ENCODE measurements at regions not wholly inside any gene's neighbourhood (a gene's known extent, or its start where the extent isn't known, plus 50 kb on each side); places are given as distances from the start of the nearest gene placed in this dataset.

DNA sequence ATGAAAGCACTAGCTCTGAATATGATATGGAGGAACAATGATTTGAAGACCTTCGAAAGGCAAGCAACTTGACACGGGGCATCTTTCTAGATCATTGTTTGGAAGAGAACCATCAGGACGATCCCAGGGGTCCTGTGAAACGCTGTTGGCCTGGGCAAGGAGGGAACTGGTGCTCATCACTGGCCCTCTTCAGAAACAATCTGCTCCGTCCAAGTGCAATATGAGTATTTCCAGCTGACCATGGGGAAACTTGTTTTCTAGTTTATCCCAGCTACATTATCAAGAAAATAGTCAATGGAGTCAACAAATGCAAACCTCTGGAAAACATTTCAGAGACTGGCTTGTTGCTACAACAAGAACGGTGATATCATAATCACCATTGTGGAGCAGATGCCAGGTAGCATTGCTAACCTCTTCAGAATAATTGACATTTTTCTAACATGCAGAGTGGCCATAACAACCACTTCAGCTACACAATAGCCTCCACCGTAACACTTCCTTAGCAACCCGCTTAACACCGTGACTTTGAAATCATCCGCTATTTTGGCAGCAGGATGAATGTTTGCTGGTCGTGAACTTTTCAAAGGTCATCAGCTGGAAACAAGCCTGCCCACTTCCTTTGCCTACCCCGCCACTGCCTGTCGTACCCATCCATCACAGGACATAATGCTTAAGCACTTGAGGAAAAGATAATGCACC, 112.0 kb upstream of the PDE10A start:
- TF ChIP-seq, protein P1, sequence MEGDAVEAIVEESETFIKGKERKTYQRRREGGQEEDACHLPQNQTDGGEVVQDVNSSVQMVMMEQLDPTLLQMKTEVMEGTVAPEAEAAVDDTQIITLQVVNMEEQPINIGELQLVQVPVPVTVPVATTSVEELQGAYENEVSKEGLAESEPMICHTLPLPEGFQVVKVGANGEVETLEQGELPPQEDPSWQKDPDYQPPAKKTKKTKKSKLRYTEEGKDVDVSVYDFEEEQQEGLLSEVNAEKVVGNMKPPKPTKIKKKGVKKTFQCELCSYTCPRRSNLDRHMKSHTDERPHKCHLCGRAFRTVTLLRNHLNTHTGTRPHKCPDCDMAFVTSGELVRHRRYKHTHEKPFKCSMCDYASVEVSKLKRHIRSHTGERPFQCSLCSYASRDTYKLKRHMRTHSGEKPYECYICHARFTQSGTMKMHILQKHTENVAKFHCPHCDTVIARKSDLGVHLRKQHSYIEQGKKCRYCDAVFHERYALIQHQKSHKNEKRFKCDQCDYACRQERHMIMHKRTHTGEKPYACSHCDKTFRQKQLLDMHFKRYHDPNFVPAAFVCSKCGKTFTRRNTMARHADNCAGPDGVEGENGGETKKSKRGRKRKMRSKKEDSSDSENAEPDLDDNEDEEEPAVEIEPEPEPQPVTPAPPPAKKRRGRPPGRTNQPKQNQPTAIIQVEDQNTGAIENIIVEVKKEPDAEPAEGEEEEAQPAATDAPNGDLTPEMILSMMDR (IDR thresholded peaks at IDR 0.05; ENCODE audit: control extremely low read depth, extremely low read depth): no peak
- H3K9ac ChIP-seq (ENCODE audit: insufficient read depth in 1 of 2, low read length in 2 of 2): no peak overlapping the region
- H3K27me3 ChIP-seq (ENCODE audit: control insufficient read depth in 3 of 3, insufficient read depth in 3 of 3, low read length in 2 of 3): peaks cover 0 to 11% (median 4%) of the 10 kb centered on the region in 3 donors
- 13 to 18% methylated on average over 13 of the region's 13 CpGs for WGBS, 2 donors
- no peak overlapping the region for H3K4me3 ChIP-seq
- DNase-seq (peak; percentile 67 to 89 (median 84)), ATAC-seq (ENCODE audit: insufficient read depth, low FRiP score) (peak; percentile 88)
- peak overlapping the region; percentile 72 to 79 for H3K27ac ChIP-seq (ENCODE audit: low read depth in 1 of 2, low read length in 1 of 2)
- H3K9me3 ChIP-seq (ENCODE audit: control insufficient read depth in 4 of 4, insufficient read depth in 3 of 4, low read length in 3 of 4): no peaks in the 10 kb centered on the region
- peaks cover 0 to 8% (median 6%) of the 10 kb centered on the region in 5 donors for H3K4me1 ChIP-seq (ENCODE audit: control insufficient read depth in 5 of 5, insufficient read depth in 5 of 5, low read length in 5 of 5)
- no peaks in the 10 kb centered on the region for H3K36me3 ChIP-seq (ENCODE audit: control insufficient read depth in 4 of 4, insufficient read depth in 4 of 4, low read length in 4 of 4)

DNA sequence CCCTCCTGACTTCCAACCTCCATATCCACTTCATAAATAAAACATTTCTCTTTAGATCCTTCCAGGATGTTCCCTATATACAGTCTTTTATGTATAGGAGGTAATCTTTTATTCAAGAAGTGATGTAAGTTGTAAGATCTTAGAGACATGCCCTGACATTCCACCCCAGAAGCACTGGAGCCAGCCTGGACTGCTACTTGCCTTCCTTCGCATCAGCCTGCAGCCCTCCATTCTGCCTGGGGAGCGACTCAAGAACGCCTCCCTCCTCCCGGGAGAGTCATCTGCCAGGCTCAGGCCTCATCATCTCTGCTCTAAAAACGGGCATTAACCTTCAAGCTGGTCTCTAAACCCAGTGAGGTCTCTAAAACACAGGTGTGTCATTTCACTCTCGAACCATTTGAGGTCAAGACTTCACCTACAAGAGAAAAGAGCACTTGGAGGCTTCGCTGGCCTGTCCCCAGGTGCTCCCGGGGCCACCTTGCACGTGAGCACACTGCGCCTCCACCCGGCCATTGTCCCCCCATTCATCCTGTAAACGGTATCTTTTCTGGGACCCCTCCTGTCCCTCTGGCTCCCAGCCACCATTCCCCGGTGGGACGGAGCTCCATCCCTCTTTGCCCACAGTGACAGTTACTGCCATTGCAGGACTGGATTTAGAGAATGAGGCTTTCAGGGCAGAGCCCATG, 107.5 kb upstream of the PDE10A start:
- Histone ChIP-seq H3K9ac (ENCODE audit: insufficient read depth in 1 of 2, low read length in 2 of 2) (no peak overlapping the region), H3K36me3 (ENCODE audit: control insufficient read depth in 4 of 4, insufficient read depth in 4 of 4, low read length in 4 of 4) (no peaks in the 10 kb centered on the region), H3K27ac (ENCODE audit: low read depth in 1 of 2, low read length in 1 of 2) (no peak overlapping the region), H3K4me1 (ENCODE audit: control insufficient read depth in 5 of 5, insufficient read depth in 5 of 5, low read length in 5 of 5) (peaks cover 0 to 21% (median 3%) of the 10 kb centered on the region in 5 donors), H3K4me3 (no peak overlapping the region), H3K9me3 (ENCODE audit: control insufficient read depth in 4 of 4, insufficient read depth in 3 of 4, low read length in 3 of 4) (no peaks in the 10 kb centered on the region), H3K27me3 (ENCODE audit: control insufficient read depth in 3 of 3, insufficient read depth in 3 of 3, low read length in 2 of 3) (peaks cover 0 to 3% (median 0%) of the 10 kb centered on the region in 3 donors)
- WGBS, 2 donors: 88% methylated on average over 14 of the region's 14 CpGs
- TF ChIP-seq, protein P1 (IDR thresholded peaks at IDR 0.05; ENCODE audit: control extremely low read depth, extremely low read depth): no peak
- ATAC-seq (ENCODE audit: insufficient read depth, low FRiP score) (no peak), DNase-seq (no peak)

DNA sequence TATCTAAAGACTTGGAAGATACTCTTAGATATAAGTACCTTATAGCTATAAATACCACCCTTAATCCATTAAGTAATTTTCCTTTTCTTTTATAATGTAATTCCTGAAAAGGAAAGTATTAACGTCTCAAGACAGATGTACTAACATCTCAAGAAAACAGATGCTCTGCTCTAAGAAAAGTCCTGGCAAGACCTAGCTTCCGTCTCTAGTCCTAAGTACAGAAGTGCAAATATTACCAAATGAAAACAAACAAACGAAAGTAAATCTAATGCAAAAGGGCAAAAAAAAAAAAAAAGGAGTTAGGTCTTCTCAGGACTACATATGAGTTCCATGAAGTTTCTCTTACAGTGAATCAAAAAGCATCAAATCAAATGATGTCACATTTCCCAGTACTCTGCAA, 106.8 kb upstream of the PDE10A start:
- H3K27ac ChIP-seq (ENCODE audit: low read depth in 1 of 2, low read length in 1 of 2): no peak overlapping the region
- TF ChIP-seq, protein P1 (IDR thresholded peaks at IDR 0.05; ENCODE audit: control extremely low read depth, extremely low read depth): no peak

More for the DNA sequence above, 106.8 kb upstream of the PDE10A start:
- ATAC-seq (ENCODE audit: insufficient read depth, low FRiP score) (no peak), DNase-seq (peak in 2 of 3 donors; percentile 25 to 34)
- Histone ChIP-seq H3K27me3 (ENCODE audit: control insufficient read depth in 3 of 3, insufficient read depth in 3 of 3, low read length in 2 of 3) (no peaks in the 10 kb centered on the region), H3K9me3 (ENCODE audit: control insufficient read depth in 4 of 4, insufficient read depth in 3 of 4, low read length in 3 of 4) (no peaks in the 10 kb centered on the region), H3K9ac (ENCODE audit: insufficient read depth in 1 of 2, low read length in 2 of 2) (no peak overlapping the region), H3K36me3 (ENCODE audit: control insufficient read depth in 4 of 4, insufficient read depth in 4 of 4, low read length in 4 of 4) (no peaks in the 10 kb centered on the region), H3K4me3 (no peak overlapping the region), H3K4me1 (ENCODE audit: control insufficient read depth in 5 of 5, insufficient read depth in 5 of 5, low read length in 5 of 5) (peaks cover 0 to 14% (median 2%) of the 10 kb centered on the region in 5 donors)
- 40 to 65% methylated on average over 3 of the region's 3 CpGs for WGBS, 2 donors
